K562 (cell line): ENCODE measurements at regions not wholly inside any gene's neighbourhood (a gene's known extent, or its start where the extent isn't known, plus 50 kb on each side); places are given as distances from the start of the nearest gene placed in this dataset.

Experiments used
- ATAC-seq: fragments of 200-7000 bp; cut with Tn5 transposase; 3 replicates; pipeline ENCODE4 v1.9.1; 2020; ENCODE audit warnings: moderate library complexity
- BruUV-seq: library from RNA; stranded (reverse); fragments of 400-500 nt; replicated peaks from 2 replicates; lab custom pipeline; 2021; lab: Mats Ljungman, UMichigan
- CTCF ChIA-PET: fragments of 300-600 bp; formaldehyde crosslinking; extraction: SDS; loops from one replicate; lab custom pipeline; 2021; ENCODE audit warnings: low intra/inter-chr PET ratio; lab: Yijun Ruan, JAX
- POLR2A ChIA-PET: fragments of 300-600, 350-650 bp; sonication (Branson Sonifier 250); formaldehyde crosslinking; extraction: SDS; loops from one replicate; lab custom pipeline; 2021; ENCODE audit warnings: antibody characterized with exemption, inconsistent platforms; lab: Yijun Ruan, JAX
- DNase-seq, 4 experiments: peaks; one replicate each; pipeline versions ENCODE4 v3.0.0 to v3.0.0-alpha.2; 2011 to 2018; ENCODE audit warnings: low spot score in 3 of 4, mixed read lengths in 3 of 4; ENCODE audit errors: extremely low read depth in 1 of 4
- FAIRE-seq: peaks from 2 replicates; lab custom pipeline; 2011; peaks lifted over from hg19 to GRCh38; lab: Jason Lieb, UNC
- H2AFZ ChIP-seq: 2 replicates; pipeline ENCODE4 v1.6.0; 2011; ENCODE audit warnings: low read depth, low read length, control low read depth, inconsistent platforms
- H3K27ac ChIP-seq: fragments of 200-600 bp; 3 replicates; pipeline ENCODE4 v1.8.0; 2011; ENCODE audit warnings: low read depth, mild to moderate bottlenecking, control low read depth, inconsistent platforms, low read length, moderate library complexity, mixed read lengths; ENCODE audit errors: extremely low read depth
- H3K27me3 ChIP-seq, 2 experiments: fragments of 300-600 bp in 1 of 2; 2 replicates in 1 of 2; 3 replicates in 1 of 2; pipeline versions ENCODE4 v1.6.0 to v1.8.0; 2011; ENCODE audit warnings: inconsistent platforms in 2 of 2, low read length in 2 of 2, mild to moderate bottlenecking in 1 of 2, mixed read lengths in 1 of 2, moderate library complexity in 1 of 2; ENCODE audit not compliant: control insufficient read depth in 2 of 2, insufficient read depth in 2 of 2
- H3K36me3 ChIP-seq: fragments of 300-600 bp; 3 replicates; pipeline ENCODE4 v1.8.0; 2011; ENCODE audit warnings: mild to moderate bottlenecking, low read length, inconsistent platforms; ENCODE audit not compliant: control insufficient read depth, insufficient read depth
- H3K4me1 ChIP-seq, 2 experiments: fragments of 200-600 bp in 1 of 2; replicated peaks in 1 of 2; 2 replicates in 1 of 2; 3 replicates in 1 of 2; pipeline versions ENCODE4 v1.5.1 to v1.8.0; 2011; ENCODE audit warnings: inconsistent platforms in 2 of 2, low read length in 2 of 2, mild to moderate bottlenecking in 1 of 2, mixed read lengths in 1 of 2, moderate library complexity in 1 of 2; ENCODE audit not compliant: control insufficient read depth in 2 of 2, insufficient read depth in 2 of 2
- H3K4me2 ChIP-seq: 2 replicates; pipeline ENCODE4 v1.6.1; 2011; ENCODE audit warnings: low read length, control low read depth, inconsistent platforms, mixed read lengths; ENCODE audit not compliant: insufficient read depth
- H3K4me3 ChIP-seq: fragments of 200-600 bp; sonication (generic), shearing (Covaris generic); 2 replicates; pipeline ENCODE4 v1.5.1; 2016; ENCODE audit warnings: control low read depth, inconsistent platforms
- H3K79me2 ChIP-seq: fragments of 200-600 bp; 3 replicates; pipeline ENCODE4 v1.8.0; 2011; ENCODE audit warnings: low read length, inconsistent platforms; ENCODE audit not compliant: control insufficient read depth, insufficient read depth
- H3K9ac ChIP-seq, 2 experiments: 2 replicates each; pipeline versions ENCODE4 v1.6.0 to v1.6.1; 2011; ENCODE audit warnings: low read depth in 2 of 2, low read length in 2 of 2, control low read depth in 1 of 2, inconsistent platforms in 1 of 2, mild to moderate bottlenecking in 1 of 2, mixed read lengths in 1 of 2; ENCODE audit not compliant: insufficient read depth in 1 of 2
- H3K9me1 ChIP-seq: one replicate; pipeline ENCODE4 v1.6.0; 2011; ENCODE audit warnings: inconsistent platforms, mild to moderate bottlenecking, low read length, moderate library complexity; ENCODE audit not compliant: control insufficient read depth, insufficient read depth
- H3K9me3 ChIP-seq: replicated peaks from 2 replicates; pipeline ENCODE4 v1.5.1; 2011; ENCODE audit warnings: low read depth, low read length, inconsistent platforms; ENCODE audit not compliant: control insufficient read depth, insufficient read depth
- H4K20me1 ChIP-seq: replicated peaks from 2 replicates; pipeline ENCODE4 v1.6.1; 2011; ENCODE audit warnings: low read length, inconsistent platforms, mixed read lengths; ENCODE audit not compliant: control insufficient read depth, insufficient read depth
- ASH1L ChIP-seq: fragments of 450-650 bp; IDR thresholded peaks from 2 replicates; pipeline ENCODE4 v1.6.1; 2018; ENCODE audit warnings: borderline replicate concordance, mild to moderate bottlenecking, low read depth; ENCODE audit not compliant: partially characterized antibody
- BRCA1 ChIP-seq, 2 experiments: fragments of 450-650 bp in 1 of 2; sonication (generic) in 1 of 2; formaldehyde crosslinking in 1 of 2; IDR thresholded peaks; 2 replicates each; pipeline versions ENCODE4 v1.5.0 to v1.6.1; 2017 to 2020; ENCODE audit warnings: mild to moderate bottlenecking in 1 of 2, missing genetic modification reagents in 1 of 2
- CHD4 ChIP-seq: fragments of 200-600 bp; sonication (generic); IDR thresholded peaks from 3 replicates; pipeline ENCODE4 v1.6.1; 2012; ENCODE audit warnings: low read depth, mild to moderate bottlenecking, mixed read lengths, low read length, inconsistent platforms; ENCODE audit not compliant: insufficient read depth, insufficient replicate concordance, poor library complexity, severe bottlenecking
- COPS2 ChIP-seq: fragments of 450-650 bp; conservative IDR thresholded peaks from 2 replicates; pipeline ENCODE4 v1.6.1; 2016; ENCODE audit warnings: mild to moderate bottlenecking, moderate library complexity
- CREM ChIP-seq: IDR thresholded peaks from 2 replicates; pipeline ENCODE4 v1.6.1; 2014; ENCODE audit warnings: antibody characterized with exemption, low read depth
- DIDO1 ChIP-seq: fragments of 450-650 bp; IDR thresholded peaks from 2 replicates; pipeline ENCODE4 v1.6.1; 2016; ENCODE audit warnings: low read depth, missing biosample characterization, missing genetic modification characterization
- ETV6 ChIP-seq, 3 experiments: fragments of 150-350 bp in 1 of 3; sonication (generic) in 1 of 3; formaldehyde crosslinking in 1 of 3; IDR thresholded peaks; 2 replicates each; pipeline versions ENCODE4 v1.6.1 to v1.8.0; 2014 to 2022; ENCODE audit warnings: borderline replicate concordance in 2 of 3, low read depth in 2 of 3, antibody characterized with exemption in 1 of 3, low read length in 1 of 3, mild to moderate bottlenecking in 1 of 3, missing genetic modification reagents in 1 of 3
- FOSL1 ChIP-seq: fragments of 200-800 bp; sonication (Bioruptor generic); conservative IDR thresholded peaks from 2 replicates; pipeline ENCODE4 v1.6.1; 2016; ENCODE audit warnings: missing genetic modification characterization, missing compliant biosample characterization
- GTF2E2 ChIP-seq: fragments of 200-800 bp; sonication (Bioruptor generic); IDR thresholded peaks from 2 replicates; pipeline ENCODE4 v1.6.1; 2016; ENCODE audit warnings: missing genetic modification characterization, missing compliant biosample characterization
- HCFC1 ChIP-seq: IDR thresholded peaks from 2 replicates; pipeline ENCODE4 v1.6.1; 2012; ENCODE audit warnings: low read depth, low read length, improper control_type of control experiment
- LARP7 ChIP-seq: fragments of 450-650 bp; IDR thresholded peaks from 2 replicates; pipeline ENCODE4 v1.6.1; 2016
- MCM2 ChIP-seq: fragments of 450-650 bp; IDR thresholded peaks from 2 replicates; pipeline ENCODE4 v1.6.1; 2017; ENCODE audit warnings: low read depth, mild to moderate bottlenecking
- MLX ChIP-seq, 2 experiments: fragments of 450-650 bp in 1 of 2; sonication (generic) in 1 of 2; formaldehyde crosslinking; conservative IDR thresholded peaks; 2 replicates each; pipeline versions ENCODE4 v1.4.0 to v1.8.1; 2020 to 2022; ENCODE audit warnings: mild to moderate bottlenecking in 1 of 2, missing genetic modification reagents in 1 of 2
- RFX1 ChIP-seq: fragments of 450-650 bp; IDR thresholded peaks from 2 replicates; pipeline ENCODE4 v1.6.1; 2016; ENCODE audit warnings: mild to moderate bottlenecking, moderate library complexity
- SNRNP70 ChIP-seq: fragments of 200-400 bp; formaldehyde crosslinking; optimal IDR thresholded peaks from 2 replicates; pipeline ENCODE3; 2017; ENCODE audit warnings: low read depth, low read length
- TCF7L2 ChIP-seq: fragments of 150-350 bp; IDR thresholded peaks from 2 replicates; pipeline ENCODE4 v1.6.1; 2016; ENCODE audit warnings: low read depth, mild to moderate bottlenecking, low read length, moderate library complexity
- WHSC1 ChIP-seq: IDR thresholded peaks from one replicate; pipeline ENCODE4 v1.6.1; 2012; ENCODE audit warnings: low read length, control low read depth, inconsistent platforms
- ZFP36 ChIP-seq: fragments of 150-350 bp; IDR thresholded peaks from 2 replicates; pipeline ENCODE4 v1.6.1; 2018; ENCODE audit warnings: low read length, low read depth; ENCODE audit not compliant: partially characterized antibody
- ZNF280B ChIP-seq: fragments of 250-450 bp; sonication (Bioruptor Pico); IDR thresholded peaks from 2 replicates; pipeline ENCODE4 v1.5.1; 2021; ENCODE audit warnings: mild to moderate bottlenecking
- WGBS: fragments of 100-300 bp; shearing (Covaris generic); methylation state at CpG from one replicate; pipeline ENCODE4 v1.1.6; 2016; ENCODE audit warnings: low coverage, mixed read lengths; ENCODE audit not compliant: insufficient coverage; ENCODE audit errors: missing lambda C conversion rate; 5-methylcytosine and 5-hydroxymethylcytosine counted together
- in situ Hi-C: fragments of 300-500 bp; cut with MboI; formaldehyde crosslinking; loops from 4 replicates; pipeline ENCODE4 v1.15.0; 2018; ENCODE audit warnings: inconsistent platforms, mixed read lengths
- intact Hi-C: fragments of 100-400 bp; cut with micrococcal nuclease; formaldehyde crosslinking; loops from 2 replicates; pipeline ENCODE4 v1.14.2; 2022
- TF ChIP-seq, protein P1 (sequence below): fragments of 450-650 bp; IDR thresholded peaks from 2 replicates; pipeline ENCODE4 v1.6.1; 2017; ENCODE audit warnings: antibody characterized with exemption

DNA sequence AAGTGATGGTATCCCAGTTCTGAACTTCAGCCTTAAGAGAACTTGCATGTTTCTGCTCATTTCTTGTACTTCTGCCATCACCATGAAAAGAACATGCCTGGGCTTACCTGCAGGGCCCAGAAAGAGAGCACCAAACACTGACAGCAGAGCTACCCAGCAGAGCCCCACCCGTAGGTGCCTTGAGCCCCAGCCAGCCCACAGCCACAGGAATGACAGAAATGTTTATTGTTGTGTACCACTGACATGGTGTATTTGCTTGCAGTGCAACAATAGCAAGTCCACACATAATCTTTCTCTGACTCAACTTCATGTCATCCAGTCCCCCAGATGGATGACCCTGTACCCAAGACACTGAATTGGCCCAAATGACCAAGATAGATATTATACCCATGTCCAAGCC, 195.2 kb downstream of the TSHZ3 start:
- Histone ChIP-seq H3K36me3 (no peaks in the 10 kb centered on the region), H2AFZ (no peak overlapping the region), H3K9me3 (no peaks in the 10 kb centered on the region), H3K9ac (no peak overlapping the region), H3K4me3 (no peak overlapping the region), H3K27me3 (peaks cover 0 to 9% of the 10 kb centered on the region in 2 experiments; a peak in 1 of 5 replicates), H3K27ac (no peak overlapping the region), H3K79me2 (no peaks in the 10 kb centered on the region), H3K4me1 (no peaks in the 10 kb centered on the region), H3K9me1 (no peaks in the 10 kb centered on the region), H4K20me1 (no peaks in the 10 kb centered on the region), H3K4me2 (no peak overlapping the region)
- ChIA-PET CTCF (no interaction called here), POLR2A (no interaction called here)
- intact Hi-C loops, result no loop called here
- TF ChIP-seq CHD4 (no peak), TCF7L2 (no peak), MLX (CRISPR knock-in tag; conservative IDR thresholded peaks at IDR 0.05) (no peak), CREM (no peak), COPS2 (no peak), WHSC1 (no peak), BRCA1 (IDR thresholded peaks at IDR 0.05) (no peak), BRCA1 (CRISPR knock-in tag; IDR thresholded peaks at IDR 0.05) (no peak), SNRNP70 (no peak), LARP7 (no peak), ASH1L (no peak), MCM2 (no peak), GTF2E2 (tag) (no peak), DIDO1 (no peak), ZFP36 (no peak), ZNF280B (CRISPR knock-in tag) (no peak), RFX1 (no peak), HCFC1 (no peak), ETV6 (IDR thresholded peaks at IDR 0.05; ENCODE audit: borderline replicate concordance in 1 of 2, low read depth in 2 of 2, low read length in 1 of 2) (no peak), ETV6 (CRISPR knock-in tag; IDR thresholded peaks at IDR 0.05; ENCODE audit: borderline replicate concordance) (no peak), FOSL1 (tag) (no peak)
- TF ChIP-seq, protein P1, sequence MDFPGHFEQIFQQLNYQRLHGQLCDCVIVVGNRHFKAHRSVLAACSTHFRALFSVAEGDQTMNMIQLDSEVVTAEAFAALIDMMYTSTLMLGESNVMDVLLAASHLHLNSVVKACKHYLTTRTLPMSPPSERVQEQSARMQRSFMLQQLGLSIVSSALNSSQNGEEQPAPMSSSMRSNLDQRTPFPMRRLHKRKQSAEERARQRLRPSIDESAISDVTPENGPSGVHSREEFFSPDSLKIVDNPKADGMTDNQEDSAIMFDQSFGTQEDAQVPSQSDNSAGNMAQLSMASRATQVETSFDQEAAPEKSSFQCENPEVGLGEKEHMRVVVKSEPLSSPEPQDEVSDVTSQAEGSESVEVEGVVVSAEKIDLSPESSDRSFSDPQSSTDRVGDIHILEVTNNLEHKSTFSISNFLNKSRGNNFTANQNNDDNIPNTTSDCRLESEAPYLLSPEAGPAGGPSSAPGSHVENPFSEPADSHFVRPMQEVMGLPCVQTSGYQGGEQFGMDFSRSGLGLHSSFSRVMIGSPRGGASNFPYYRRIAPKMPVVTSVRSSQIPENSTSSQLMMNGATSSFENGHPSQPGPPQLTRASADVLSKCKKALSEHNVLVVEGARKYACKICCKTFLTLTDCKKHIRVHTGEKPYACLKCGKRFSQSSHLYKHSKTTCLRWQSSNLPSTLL, result no peak
- DNase-seq (no peak), FAIRE-seq (no peak), ATAC-seq (no peak)
- WGBS, result 0% methylated on average over 1 of the region's 1 CpG
- BruUV-seq, result no TSS peak
- in situ Hi-C loops, result no loop called here
